K562 (cell line): ENCODE measurements at regions not wholly inside any gene's neighbourhood (a gene's known extent, or its start where the extent isn't known, plus 50 kb on each side); places are given as distances from the start of the nearest gene placed in this dataset.
A peak's percentile ranks its signal among the peaks of the same experiment; 100 is the strongest.

Experiments used
- ARNT ChIP-seq, 2 experiments: fragments of 450-650 bp; IDR thresholded peaks; 2 replicates each; pipeline ENCODE4 v1.6.1; 2016; ENCODE audit warnings: mild to moderate bottlenecking in 1 of 2
- CBX3 ChIP-seq, 2 experiments: IDR thresholded peaks; 1 replicate in 1 of 2; 2 replicates in 1 of 2; pipeline ENCODE4 v1.6.1; 2012; ENCODE audit warnings: inconsistent platforms in 2 of 2, low read length in 2 of 2, borderline replicate concordance in 1 of 2, control low read depth in 1 of 2
- CXXC5 ChIP-seq: fragments of 250-450 bp; sonication (Bioruptor Pico); IDR thresholded peaks from 2 replicates; pipeline ENCODE4 v1.8.0; 2022; ENCODE audit warnings: inconsistent platforms, mild to moderate bottlenecking, moderate library complexity
- DLX4 ChIP-seq: fragments of 250-450 bp; sonication (Bioruptor Pico); IDR thresholded peaks from 2 replicates; pipeline ENCODE4 v1.6.1; 2021; ENCODE audit warnings: mild to moderate bottlenecking
- E2F5 ChIP-seq: sonication (generic); formaldehyde crosslinking; IDR thresholded peaks from 2 replicates; pipeline ENCODE4 v1.8.0; 2022; ENCODE audit warnings: mild to moderate bottlenecking, missing genetic modification reagents
- HDAC1 ChIP-seq, 2 experiments: fragments of 450-650 bp; IDR thresholded peaks; 2 replicates each; pipeline ENCODE4 v1.6.1; 2016 to 2017; ENCODE audit warnings: inconsistent platforms in 1 of 2, mild to moderate bottlenecking in 1 of 2, moderate library complexity in 1 of 2
- HIVEP1 ChIP-seq: fragments of 250-450 bp; sonication (Bioruptor Pico); IDR thresholded peaks from 2 replicates; pipeline ENCODE4 v1.4.0; 2020; ENCODE audit warnings: mild to moderate bottlenecking
- KLF13 ChIP-seq: fragments of 450-650 bp; IDR thresholded peaks from 2 replicates; pipeline ENCODE4 v1.6.1; 2016; ENCODE audit warnings: missing genetic modification characterization, low read depth, mild to moderate bottlenecking, missing compliant biosample characterization, moderate library complexity, borderline replicate concordance
- MYNN ChIP-seq, 2 experiments: sonication (generic); formaldehyde crosslinking in 1 of 2; IDR thresholded peaks; 2 replicates each; pipeline versions ENCODE4 v1.5.0 to v1.6.1; 2016 to 2020; ENCODE audit warnings: antibody characterized with exemption in 1 of 2, missing genetic modification reagents in 1 of 2
- NONO ChIP-seq, 2 experiments: fragments of 200-400 bp in 1 of 2; fragments of 450-650 bp in 1 of 2; formaldehyde crosslinking in 1 of 2; IDR thresholded peaks; 2 replicates each; pipeline ENCODE4 v1.6.1; 2017; ENCODE audit warnings: low read depth in 2 of 2, mild to moderate bottlenecking in 2 of 2, moderate library complexity in 2 of 2, low read length in 1 of 2
- NR2F6 ChIP-seq: fragments of 450-650 bp; formaldehyde crosslinking; IDR thresholded peaks from 2 replicates; pipeline ENCODE4 v1.4.0; 2020; ENCODE audit warnings: mild to moderate bottlenecking
- PTBP1 ChIP-seq: fragments of 200-400 bp; formaldehyde crosslinking; IDR thresholded peaks from 2 replicates; pipeline ENCODE4 v1.6.1; 2017; ENCODE audit warnings: low read depth, low read length
- STAG1 ChIP-seq: sonication (generic); formaldehyde crosslinking; IDR thresholded peaks from 2 replicates; pipeline ENCODE4 v1.5.0; 2020; ENCODE audit warnings: missing genetic modification reagents, borderline replicate concordance
- TAL1 ChIP-seq: fragments of 450-650 bp; IDR thresholded peaks from 2 replicates; pipeline ENCODE4 v1.6.1; 2016; ENCODE audit warnings: mild to moderate bottlenecking
- TCFL5 ChIP-seq: fragments of 250-450 bp; sonication (Bioruptor Pico); conservative IDR thresholded peaks from 2 replicates; pipeline ENCODE4 v1.6.1; 2021; ENCODE audit warnings: mild to moderate bottlenecking, moderate library complexity, matching md5 sums
- ZC3H4 ChIP-seq: sonication (generic); formaldehyde crosslinking; IDR thresholded peaks from 2 replicates; pipeline ENCODE4 v1.9.0; 2021; ENCODE audit warnings: missing genetic modification reagents, borderline replicate concordance
- ZNF143 ChIP-seq: sonication (generic); formaldehyde crosslinking; IDR thresholded peaks from 2 replicates; pipeline ENCODE4 v1.9.0; 2022; ENCODE audit warnings: mild to moderate bottlenecking, missing genetic modification reagents
- ZNF146 ChIP-seq: IDR thresholded peaks from one replicate; pipeline ENCODE4 v1.6.1; 2018; ENCODE audit warnings: missing compliant biosample characterization; ENCODE audit not compliant: unreplicated experiment
- ZNF217 ChIP-seq: sonication (generic); formaldehyde crosslinking; IDR thresholded peaks from 2 replicates; pipeline ENCODE4 v1.8.0; 2022; ENCODE audit warnings: mild to moderate bottlenecking, missing genetic modification reagents
- ZNF274 ChIP-seq: IDR thresholded peaks from 2 replicates; pipeline ENCODE4 v1.6.1; 2011; ENCODE audit warnings: low read depth, mild to moderate bottlenecking, low read length, moderate library complexity, borderline replicate concordance
- ZNF444 ChIP-seq: fragments of 250-450 bp; sonication (Bioruptor Pico); IDR thresholded peaks from 2 replicates; pipeline ENCODE4 v1.4.0; 2020; ENCODE audit warnings: mild to moderate bottlenecking, moderate library complexity
- ZNF445 ChIP-seq: fragments of 250-450 bp; sonication (Bioruptor Pico); IDR thresholded peaks from 2 replicates; pipeline ENCODE4 v1.4.0; 2020; ENCODE audit warnings: low read depth, mild to moderate bottlenecking, moderate library complexity
- ZNF449 ChIP-seq: fragments of 250-450 bp; sonication (Bioruptor Pico); IDR thresholded peaks from 2 replicates; pipeline ENCODE4 v1.8.0; 2022; ENCODE audit warnings: moderate library complexity, mild to moderate bottlenecking, inconsistent platforms
- ZNF75A ChIP-seq: fragments of 450-650 bp; formaldehyde crosslinking; IDR thresholded peaks from 2 replicates; pipeline ENCODE4 v1.4.0; 2020; ENCODE audit warnings: mild to moderate bottlenecking
- ZNF780A ChIP-seq: fragments of 250-450 bp; sonication (Bioruptor Pico); IDR thresholded peaks from 2 replicates; pipeline ENCODE4 v1.5.0; 2021; ENCODE audit warnings: mild to moderate bottlenecking
- TF ChIP-seq, protein P1 (sequence below): sonication (generic); formaldehyde crosslinking; IDR thresholded peaks from 2 replicates; pipeline ENCODE4 v1.8.1; 2023; ENCODE audit warnings: mild to moderate bottlenecking, missing genetic modification reagents, moderate library complexity

GRCh38 chr2:16750175-16750924 is 84.7 kb upstream of the CYRIA start (continued):
- TF ChIP-seq HDAC1 (IDR thresholded peaks at IDR 0.05) (no peak), ARNT (IDR thresholded peaks at IDR 0.05) (no peak), E2F5 (CRISPR knock-in tag) (no peak), ZNF217 (CRISPR knock-in tag) (no peak), TCFL5 (CRISPR knock-in tag) (no peak), ZNF449 (CRISPR knock-in tag) (0 out of 2 replicates have a peak, but pooled peaks have one; percentile 43), KLF13 (tag) (no peak), CXXC5 (CRISPR knock-in tag) (0 out of 2 replicates have a peak, but pooled peaks have one; percentile 38), ZNF444 (CRISPR knock-in tag) (no peak), ZNF146 (CRISPR knock-in tag) (no peak), CBX3 (IDR thresholded peaks at IDR 0.05; ENCODE audit: borderline replicate concordance in 1 of 2, low read length in 2 of 2) (no peak), HIVEP1 (no peak), DLX4 (CRISPR knock-in tag) (no peak), ZNF780A (CRISPR knock-in tag) (no peak), ZNF75A (CRISPR knock-in tag) (no peak), ZC3H4 (CRISPR knock-in tag) (no peak), ZNF445 (no peak), ZNF143 (CRISPR knock-in tag) (no peak), NONO (IDR thresholded peaks at IDR 0.05; ENCODE audit: low read depth in 2 of 2, low read length in 1 of 2) (0 out of 4 replicates have a peak, but pooled peaks of 1 of the 2 experiments have one; percentile 13), NR2F6 (CRISPR knock-in tag) (no peak), PTBP1 (no peak), TAL1 (peak; percentile 86), ZNF274 (no peak), STAG1 (CRISPR knock-in tag) (no peak), MYNN (IDR thresholded peaks at IDR 0.05) (peak; percentile 79), MYNN (CRISPR knock-in tag; IDR thresholded peaks at IDR 0.05) (no peak)
- TF ChIP-seq, protein P1, sequence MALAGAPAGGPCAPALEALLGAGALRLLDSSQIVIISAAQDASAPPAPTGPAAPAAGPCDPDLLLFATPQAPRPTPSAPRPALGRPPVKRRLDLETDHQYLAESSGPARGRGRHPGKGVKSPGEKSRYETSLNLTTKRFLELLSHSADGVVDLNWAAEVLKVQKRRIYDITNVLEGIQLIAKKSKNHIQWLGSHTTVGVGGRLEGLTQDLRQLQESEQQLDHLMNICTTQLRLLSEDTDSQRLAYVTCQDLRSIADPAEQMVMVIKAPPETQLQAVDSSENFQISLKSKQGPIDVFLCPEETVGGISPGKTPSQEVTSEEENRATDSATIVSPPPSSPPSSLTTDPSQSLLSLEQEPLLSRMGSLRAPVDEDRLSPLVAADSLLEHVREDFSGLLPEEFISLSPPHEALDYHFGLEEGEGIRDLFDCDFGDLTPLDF (CRISPR knock-in tag): no peak
